ENCODE measurements at regions not wholly inside any gene's neighbourhood (a gene's known extent, or its start where the extent isn't known, plus 50 kb on each side); places are given as distances from the start of the nearest gene placed in this dataset.
"Not testable (repeated sequence)": the region's sequence is repeated elsewhere in the genome, so short reads cannot be mapped to it uniquely, and the experiment has no call there.

GRCh38 chr20:43404878-43405277, 52.8 kb upstream of the SRSF6 start:
- DNase-seq: peak; percentile 10

GRCh38 chr20:43400882-43401281, 56.8 kb upstream of the SRSF6 start:
- DNase-seq: not testable (repeated sequence)

DNA sequence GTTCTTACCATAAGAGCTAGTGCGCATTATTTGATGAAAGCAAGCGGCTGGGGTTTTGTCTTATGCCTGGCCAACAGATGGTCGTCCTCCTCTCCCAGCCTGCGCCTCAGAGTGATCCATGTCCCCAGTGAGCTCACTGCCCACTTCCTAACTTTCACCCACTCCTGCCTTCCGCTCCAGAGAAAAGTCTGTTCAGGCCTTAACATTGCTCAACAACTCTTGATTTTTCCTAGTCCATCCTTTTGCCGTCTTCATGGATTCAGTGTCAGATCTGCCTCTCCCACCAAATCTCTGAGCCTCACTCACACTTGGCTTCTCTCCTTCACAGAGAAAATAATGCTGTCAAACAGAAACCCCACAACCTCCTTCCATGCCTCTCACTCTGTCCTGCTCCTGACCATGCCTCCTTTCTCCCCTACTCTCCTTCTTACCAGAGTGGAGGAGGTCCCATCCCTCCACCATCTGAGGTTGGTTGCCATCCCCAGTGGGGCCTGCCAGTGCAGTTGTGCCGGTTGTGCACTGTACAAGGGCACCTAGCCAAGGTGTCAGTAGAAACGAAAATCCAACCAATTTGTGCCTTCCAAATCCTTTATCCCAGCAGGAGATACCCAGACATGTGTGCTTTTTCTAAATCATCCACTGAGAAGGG, 58.9 kb upstream of the SRSF6 start:
- no peak for DNase-seq

GRCh38 chr20:43397147-43397546, 60.5 kb upstream of the SRSF6 start:
- DNase-seq: no peak

GRCh38 chr20:43393052-43393451, 64.6 kb upstream of the SRSF6 start:
- no peak for DNase-seq

DNA sequence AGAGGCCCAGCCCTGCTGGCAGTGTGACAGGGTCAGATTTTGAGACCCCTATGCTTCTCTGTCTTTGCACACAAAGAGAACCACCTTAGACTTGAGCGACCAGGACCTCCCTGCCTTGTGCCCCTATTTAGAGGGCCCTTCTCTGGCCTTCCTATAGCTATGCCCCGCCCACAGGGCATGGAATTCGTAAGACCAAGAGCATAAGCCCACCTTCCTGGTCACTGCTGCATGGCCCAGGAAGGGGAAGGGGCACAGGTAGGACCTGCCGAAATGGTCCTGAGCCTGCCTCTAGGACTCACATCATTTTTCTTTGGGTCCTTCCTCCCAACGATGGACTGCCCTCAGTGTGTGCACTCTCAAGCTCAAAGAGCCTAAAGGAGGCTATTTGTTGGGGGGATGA, 65.1 kb upstream of the SRSF6 start:
- no peak for DNase-seq

DNA sequence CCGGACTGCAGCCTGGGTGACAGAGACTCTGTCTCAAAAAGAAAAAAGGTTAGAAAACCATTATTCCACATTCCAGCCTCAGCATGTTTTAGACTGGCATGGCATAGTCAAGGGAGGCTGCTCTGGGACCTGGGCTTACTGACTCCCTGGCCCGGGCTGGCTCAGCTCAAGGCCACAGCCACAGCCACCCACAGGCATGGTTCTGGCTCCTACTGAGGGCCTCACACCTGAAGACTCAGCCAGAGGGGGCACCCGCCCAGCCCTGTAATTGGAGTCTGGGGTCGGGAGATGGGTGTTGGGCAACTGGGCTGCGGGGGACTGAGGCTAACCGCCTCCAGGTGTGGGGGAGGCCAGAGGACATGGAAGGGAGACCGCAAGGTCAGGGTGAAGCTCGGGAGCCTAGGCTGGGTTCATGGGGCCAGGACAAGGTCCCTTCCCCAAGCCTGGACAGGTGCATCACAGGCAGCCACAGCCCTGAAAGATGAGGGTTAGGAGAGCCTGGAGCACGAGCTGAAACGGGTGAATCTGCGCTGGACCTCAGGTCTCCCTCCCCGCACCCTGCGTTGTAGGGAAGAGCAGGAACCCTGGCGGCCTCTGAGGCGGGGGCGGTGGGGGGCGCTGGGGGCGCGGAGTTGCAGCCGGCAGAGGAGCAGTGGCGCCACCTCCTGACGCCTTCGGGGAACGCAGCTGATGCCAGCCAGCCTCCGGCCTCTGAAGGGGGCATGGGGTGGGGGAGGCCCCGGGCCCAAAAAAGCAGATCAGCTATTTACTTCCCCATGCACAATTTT, 67.7 kb upstream of the SRSF6 start:
- DNase-seq: peak; percentile 11

GRCh38 chr20:43389211-43389610, 68.5 kb upstream of the SRSF6 start:
- no peak for DNase-seq

GRCh38 chr20:43388268-43389002, 69.3 kb upstream of the SRSF6 start:
- peak; percentile 7 for DNase-seq

DNA sequence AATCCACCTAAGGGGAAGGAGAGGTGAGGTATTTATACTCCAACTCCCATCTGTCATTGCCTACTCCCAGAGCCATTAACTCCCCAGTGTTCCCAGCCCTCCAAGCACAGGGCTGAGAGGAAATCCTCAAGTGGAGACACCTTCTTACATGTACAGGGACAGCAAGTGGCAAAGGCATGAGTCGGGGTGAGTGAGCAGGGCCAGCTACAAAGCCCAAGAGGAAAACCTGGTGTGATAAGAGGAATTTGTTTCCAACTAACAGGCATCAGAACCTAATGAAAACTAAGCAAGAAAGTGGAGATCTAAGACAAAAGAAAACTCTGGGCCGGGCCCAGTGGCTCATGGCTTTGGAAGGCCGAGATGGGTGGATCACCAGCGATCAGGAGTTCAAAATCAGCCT, 70.0 kb upstream of the SRSF6 start:
- no peak for DNase-seq

- DNase-seq: peak; percentile 51
These were observed 70.8 kb upstream of the SRSF6 start for GRCh38 chr20:43386878-43387277.

GRCh38 chr20:43385914-43386313, 71.8 kb upstream of the SRSF6 start:
- no peak for DNase-seq

GRCh38 chr20:43384101-43384940, 73.4 kb upstream of the SRSF6 start:
- no peak for DNase-seq

GRCh38 chr20:43383026-43383795, 74.5 kb upstream of the SRSF6 start:
- DNase-seq: no peak

- not testable (repeated sequence) for DNase-seq
These were observed 75.6 kb upstream of the SRSF6 start for GRCh38 chr20:43382135-43382534.

DNA sequence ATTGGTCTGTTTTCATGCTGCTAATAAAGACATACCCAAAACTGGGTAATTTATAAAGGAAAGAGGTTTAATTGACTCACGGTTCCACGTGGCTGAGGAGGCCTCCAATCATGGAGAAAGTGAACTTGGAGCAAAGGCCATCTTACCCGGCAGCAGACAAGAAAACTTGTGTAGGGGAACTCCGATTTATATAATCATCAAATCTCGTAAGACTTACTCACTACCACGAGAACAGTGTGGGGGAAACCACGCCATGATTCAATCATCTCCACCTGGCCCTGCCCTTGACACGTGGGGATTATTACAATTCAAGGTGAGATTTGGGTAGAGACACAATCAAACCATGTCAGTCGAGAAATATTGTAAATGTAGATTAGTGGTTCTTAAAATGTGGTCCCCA, 76.2 kb upstream of the SRSF6 start:
- DNase-seq: not testable (repeated sequence)

GRCh38 chr20:43379239-43379917, 78.3 kb upstream of the SRSF6 start:
- no peak for DNase-seq

GRCh38 chr20:43376831-43377230, 80.9 kb upstream of the SRSF6 start:
- DNase-seq: no peak

- no peak for DNase-seq
These were observed 82.1 kb upstream of the SRSF6 start for GRCh38 chr20:43375591-43375990.

- DNase-seq: no peak
These were observed 85.6 kb upstream of the SRSF6 start for GRCh38 chr20:43372051-43372450.

DNA sequence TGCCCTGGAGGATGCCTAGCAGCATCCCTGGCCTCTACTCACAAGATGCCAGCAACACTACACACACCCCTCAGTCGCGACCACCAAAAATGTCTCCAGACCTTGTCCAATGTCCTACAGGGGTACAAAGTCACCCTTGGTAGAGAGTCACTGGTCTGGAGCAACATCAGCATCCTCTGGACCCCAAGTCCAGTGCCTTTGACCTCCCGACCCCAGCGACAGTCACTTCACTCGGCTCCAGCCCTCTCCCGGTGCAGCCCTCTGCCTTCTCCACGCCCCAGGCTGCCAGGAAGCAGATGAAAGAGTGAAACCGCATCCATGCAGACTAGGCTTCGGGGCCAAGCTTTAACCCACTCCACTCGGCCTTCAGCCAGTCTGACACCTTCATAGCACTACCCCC, 92.0 kb upstream of the SRSF6 start:
- DNase-seq: no peak

- no peak for DNase-seq
These were observed 93.7 kb upstream of the SRSF6 start for GRCh38 chr20:43364001-43364400.

Measured in hematopoietic multipotent progenitor cell treated with erythropoietin and hydrocortisone succinate and interleukin-3 and kit ligand, for 4 days (in vitro differentiated cells).